ENCODE measurements at regions not wholly inside any gene's neighbourhood (a gene's known extent, or its start where the extent isn't known, plus 50 kb on each side); places are given as distances from the start of the nearest gene placed in this dataset.

DNA sequence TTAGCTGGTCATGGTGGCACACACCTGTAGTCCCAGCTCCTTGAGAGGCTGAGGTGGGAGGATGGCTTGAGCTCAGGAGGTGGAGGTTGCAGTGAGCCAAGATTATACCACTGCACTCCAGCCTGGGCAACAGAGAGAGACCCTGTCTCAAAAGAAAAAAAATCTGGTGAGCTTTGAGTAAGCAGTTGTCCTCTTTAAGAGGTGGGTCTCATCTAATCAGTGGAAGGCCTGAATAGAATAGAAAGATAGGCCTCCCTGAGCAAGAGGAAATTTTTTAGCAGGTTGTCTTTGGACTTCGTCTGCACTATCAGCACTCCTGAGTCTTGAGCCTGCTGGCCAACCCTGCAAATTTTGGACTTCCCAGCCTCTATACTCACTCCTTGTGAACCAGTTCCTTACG lies 266.0 kb upstream of the ZFHX3 start:
- no peak overlapping the region for H3K4me3 ChIP-seq (ENCODE audit: low read length in 3 of 3)

DNA sequence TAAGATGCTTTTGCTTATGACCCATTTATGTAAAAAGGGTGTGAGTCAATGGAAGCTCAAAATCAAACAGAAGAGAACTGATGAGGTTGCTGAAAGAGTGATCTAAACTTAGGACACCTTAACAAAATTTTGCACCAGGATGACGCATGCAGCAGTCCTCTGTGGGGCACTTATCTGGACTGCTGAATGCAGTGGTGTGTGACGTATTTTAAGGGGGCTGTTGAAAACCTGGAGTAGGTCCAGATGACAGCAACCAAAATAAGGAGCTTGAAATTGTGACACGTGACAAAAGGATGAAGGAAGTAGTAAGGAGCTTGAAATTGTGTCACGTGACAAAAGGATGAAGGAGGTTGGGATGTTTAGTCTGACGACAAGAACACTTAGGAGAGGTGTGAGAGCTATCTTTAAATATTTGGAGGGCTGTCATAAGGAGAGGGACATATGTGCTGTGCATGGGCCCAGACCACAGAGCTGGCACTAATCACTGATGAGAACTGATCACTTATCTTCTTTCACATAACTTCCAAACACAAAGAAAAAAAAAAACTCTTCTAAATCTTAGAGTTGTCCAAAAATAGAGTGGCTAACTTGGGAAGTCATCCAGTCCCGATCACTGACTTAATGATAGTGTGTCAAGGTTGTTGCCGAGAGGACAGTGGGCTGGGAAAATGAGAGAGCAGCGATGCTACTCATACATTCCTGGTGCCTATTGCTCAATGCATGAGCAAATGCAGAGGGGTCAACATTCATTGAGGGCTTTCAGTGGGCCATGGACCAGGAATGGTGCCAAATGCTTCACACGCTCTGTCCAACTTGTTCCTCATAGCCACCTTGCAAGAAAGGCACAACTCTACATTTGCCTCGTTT lies 264.2 kb upstream of the ZFHX3 start:
- Histone ChIP-seq H3K4me3 (ENCODE audit: low read length in 3 of 3) (no peak overlapping the region), H3K27ac (ENCODE audit: low read depth, low read length) (no peak overlapping the region), H3K9ac (ENCODE audit: low read depth in 1 of 3, low read length in 3 of 3) (no peak overlapping the region), H3K9me3 (ENCODE audit: control insufficient read depth in 3 of 3, low read length in 3 of 3) (no peaks in the 10 kb centered on the region), H3K4me1 (ENCODE audit: control insufficient read depth in 3 of 3, insufficient read depth in 3 of 3, low read length in 3 of 3) (no peaks in the 10 kb centered on the region), H3K36me3 (ENCODE audit: control insufficient read depth in 3 of 3, insufficient read depth in 3 of 3, low read length in 3 of 3) (no peaks in the 10 kb centered on the region), H3K27me3 (ENCODE audit: control insufficient read depth in 3 of 3, insufficient read depth in 3 of 3, low read length in 3 of 3) (no peaks in the 10 kb centered on the region)

More for the DNA sequence above, 266.0 kb upstream of the ZFHX3 start:
- Histone ChIP-seq H3K27ac (ENCODE audit: low read depth, low read length) (no peak overlapping the region), H3K4me1 (ENCODE audit: control insufficient read depth in 3 of 3, insufficient read depth in 3 of 3, low read length in 3 of 3) (no peaks in the 10 kb centered on the region), H3K36me3 (ENCODE audit: control insufficient read depth in 3 of 3, insufficient read depth in 3 of 3, low read length in 3 of 3) (no peaks in the 10 kb centered on the region), H3K27me3 (ENCODE audit: control insufficient read depth in 3 of 3, insufficient read depth in 3 of 3, low read length in 3 of 3) (no peaks in the 10 kb centered on the region), H3K9me3 (ENCODE audit: control insufficient read depth in 3 of 3, low read length in 3 of 3) (no peaks in the 10 kb centered on the region), H3K9ac (ENCODE audit: low read depth in 1 of 3, low read length in 3 of 3) (no peak overlapping the region)

DNA sequence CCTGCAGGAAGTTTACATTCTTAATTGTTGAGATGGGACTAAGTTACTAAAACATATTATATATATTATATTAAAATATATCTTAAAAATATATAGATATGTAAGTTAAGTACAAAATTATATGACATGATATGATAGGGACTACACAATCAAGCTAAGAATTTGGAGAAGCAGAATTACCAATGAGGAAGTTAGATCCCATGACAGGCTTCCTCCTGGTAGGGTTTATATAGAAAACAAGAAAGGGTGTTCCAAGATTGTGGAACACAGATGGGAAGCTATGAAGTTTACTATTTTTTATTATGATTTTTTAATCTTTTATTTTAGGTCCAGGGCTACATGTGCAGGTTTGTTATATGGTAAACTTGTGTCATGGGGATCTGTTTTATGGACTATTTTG lies 260.8 kb upstream of the ZFHX3 start:
- no peak overlapping the region for H3K9ac ChIP-seq (ENCODE audit: low read depth in 1 of 3, low read length in 3 of 3)
- peaks cover 0 to 9% (median 5%) of the 10 kb centered on the region in 3 donors for H3K27me3 ChIP-seq (ENCODE audit: control insufficient read depth in 3 of 3, insufficient read depth in 3 of 3, low read length in 3 of 3)
- no peak overlapping the region for H3K27ac ChIP-seq (ENCODE audit: low read depth, low read length)
- H3K36me3 ChIP-seq (ENCODE audit: control insufficient read depth in 3 of 3, insufficient read depth in 3 of 3, low read length in 3 of 3) = no peaks in the 10 kb centered on the region
- H3K4me1 ChIP-seq (ENCODE audit: control insufficient read depth in 3 of 3, insufficient read depth in 3 of 3, low read length in 3 of 3) = no peaks in the 10 kb centered on the region
- H3K9me3 ChIP-seq (ENCODE audit: control insufficient read depth in 3 of 3, low read length in 3 of 3) = no peaks in the 10 kb centered on the region
- no peak overlapping the region for H3K4me3 ChIP-seq (ENCODE audit: low read length in 3 of 3)

DNA sequence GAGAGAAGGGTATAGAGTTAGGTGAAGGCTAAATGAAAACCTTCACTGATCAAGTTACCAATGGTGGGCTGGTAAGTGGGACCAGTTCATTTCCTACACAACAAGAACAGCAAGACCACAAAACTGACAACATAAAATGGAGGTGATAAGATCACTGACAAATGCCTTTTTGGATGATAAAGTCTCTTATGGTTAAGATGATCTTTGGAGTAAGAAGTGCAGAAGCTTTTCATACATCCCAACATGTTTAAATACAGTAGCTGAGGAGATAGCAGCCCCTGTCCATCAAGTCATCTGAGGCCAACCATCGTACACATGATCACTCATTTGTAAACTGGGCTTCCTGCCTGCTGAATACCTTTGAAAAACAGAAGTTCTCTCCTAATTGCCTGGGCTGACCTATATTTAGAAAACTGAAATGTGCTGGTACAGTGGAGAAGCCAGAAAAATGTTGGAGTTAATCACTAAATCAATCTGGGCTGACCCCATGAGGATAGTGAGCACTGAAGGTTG lies 259.0 kb upstream of the ZFHX3 start:
- H3K9me3 ChIP-seq (ENCODE audit: control insufficient read depth in 3 of 3, low read length in 3 of 3) = no peaks in the 10 kb centered on the region
- no peaks in the 10 kb centered on the region for H3K4me1 ChIP-seq (ENCODE audit: control insufficient read depth in 3 of 3, insufficient read depth in 3 of 3, low read length in 3 of 3)

DNA sequence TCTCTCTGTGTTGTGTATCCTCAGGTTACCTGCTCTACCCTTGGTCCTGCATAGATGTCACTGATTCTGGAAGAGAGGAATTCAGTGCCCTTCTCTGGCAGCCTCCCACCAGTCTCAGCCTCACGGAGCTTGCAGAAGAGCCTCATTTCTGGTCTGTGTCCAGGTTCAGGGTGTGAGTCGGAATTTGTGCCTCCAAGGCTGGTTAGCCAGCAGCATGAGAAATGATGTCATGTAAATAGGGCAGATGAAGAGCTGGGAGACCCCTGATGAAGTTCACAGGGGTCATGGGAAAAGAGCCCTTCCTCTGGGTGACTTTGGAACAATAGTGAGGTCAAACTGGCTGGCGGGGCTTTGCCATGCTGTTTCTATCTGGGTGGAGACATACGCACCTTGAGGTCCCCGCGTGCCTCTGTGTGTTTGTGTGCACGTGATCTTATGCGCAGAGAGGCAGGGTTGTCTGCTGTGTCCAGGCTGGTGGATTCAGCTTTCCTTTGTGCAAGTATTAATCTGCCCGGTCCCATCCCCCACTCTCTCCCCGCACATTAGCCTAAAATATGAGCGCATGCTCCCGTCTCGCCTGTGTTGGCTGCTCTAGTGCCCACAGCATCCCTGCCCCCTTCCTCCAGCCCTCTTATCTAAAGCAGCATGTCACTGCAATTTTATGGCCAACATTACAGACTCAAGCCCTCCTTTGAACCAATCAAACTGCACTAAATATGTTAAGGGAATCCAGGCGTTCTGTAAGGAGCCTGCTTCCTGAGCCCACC lies 256.3 kb upstream of the ZFHX3 start:
- H3K36me3 ChIP-seq (ENCODE audit: control insufficient read depth in 3 of 3, insufficient read depth in 3 of 3, low read length in 3 of 3) = no peaks in the 10 kb centered on the region
- H3K27me3 ChIP-seq (ENCODE audit: control insufficient read depth in 3 of 3, insufficient read depth in 3 of 3, low read length in 3 of 3) = peaks cover 0 to 9% (median 8%) of the 10 kb centered on the region in 3 donors
- no peaks in the 10 kb centered on the region for H3K4me1 ChIP-seq (ENCODE audit: control insufficient read depth in 3 of 3, insufficient read depth in 3 of 3, low read length in 3 of 3)
- H3K4me3 ChIP-seq (ENCODE audit: low read length in 3 of 3) = no peak overlapping the region
- no peak overlapping the region for H3K9ac ChIP-seq (ENCODE audit: low read depth in 1 of 3, low read length in 3 of 3)
- no peak overlapping the region for H3K27ac ChIP-seq (ENCODE audit: low read depth, low read length)
- H3K9me3 ChIP-seq (ENCODE audit: control insufficient read depth in 3 of 3, low read length in 3 of 3) = no peaks in the 10 kb centered on the region

More for the DNA sequence above, 259.0 kb upstream of the ZFHX3 start:
- Histone ChIP-seq H3K9ac (ENCODE audit: low read depth in 1 of 3, low read length in 3 of 3) (no peak overlapping the region), H3K27me3 (ENCODE audit: control insufficient read depth in 3 of 3, insufficient read depth in 3 of 3, low read length in 3 of 3) (peaks cover 0 to 9% (median 8%) of the 10 kb centered on the region in 3 donors), H3K36me3 (ENCODE audit: control insufficient read depth in 3 of 3, insufficient read depth in 3 of 3, low read length in 3 of 3) (no peaks in the 10 kb centered on the region), H3K27ac (ENCODE audit: low read depth, low read length) (no peak overlapping the region), H3K4me3 (ENCODE audit: low read length in 3 of 3) (no peak overlapping the region)

DNA sequence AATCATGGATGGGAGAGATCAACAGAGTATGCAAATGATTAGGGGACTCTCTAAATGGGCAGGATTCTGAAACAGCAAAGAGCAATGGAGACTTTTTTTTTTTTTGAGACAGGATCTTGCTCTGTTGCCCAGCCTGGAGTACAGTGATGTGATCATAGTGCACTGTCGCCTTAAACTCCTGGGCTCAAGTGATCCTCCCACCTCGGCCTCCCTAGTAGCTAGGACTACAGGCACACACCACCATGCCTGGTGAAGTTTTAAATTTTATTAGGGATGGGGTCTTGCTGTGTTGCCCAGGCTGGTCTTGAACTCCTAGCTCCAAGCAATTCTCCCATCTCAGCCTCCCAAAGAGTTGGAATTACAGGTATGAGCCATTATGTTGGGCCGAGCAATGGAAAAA lies 255.0 kb upstream of the ZFHX3 start:
- peaks cover 0 to 9% (median 8%) of the 10 kb centered on the region in 3 donors for H3K27me3 ChIP-seq (ENCODE audit: control insufficient read depth in 3 of 3, insufficient read depth in 3 of 3, low read length in 3 of 3)
- H3K4me1 ChIP-seq (ENCODE audit: control insufficient read depth in 3 of 3, insufficient read depth in 3 of 3, low read length in 3 of 3) = no peaks in the 10 kb centered on the region
- H3K4me3 ChIP-seq (ENCODE audit: low read length in 3 of 3) = no peak overlapping the region
- no peak overlapping the region for H3K27ac ChIP-seq (ENCODE audit: low read depth, low read length)
- H3K36me3 ChIP-seq (ENCODE audit: control insufficient read depth in 3 of 3, insufficient read depth in 3 of 3, low read length in 3 of 3) = no peaks in the 10 kb centered on the region
- no peaks in the 10 kb centered on the region for H3K9me3 ChIP-seq (ENCODE audit: control insufficient read depth in 3 of 3, low read length in 3 of 3)
- no peak overlapping the region for H3K9ac ChIP-seq (ENCODE audit: low read depth in 1 of 3, low read length in 3 of 3)

DNA sequence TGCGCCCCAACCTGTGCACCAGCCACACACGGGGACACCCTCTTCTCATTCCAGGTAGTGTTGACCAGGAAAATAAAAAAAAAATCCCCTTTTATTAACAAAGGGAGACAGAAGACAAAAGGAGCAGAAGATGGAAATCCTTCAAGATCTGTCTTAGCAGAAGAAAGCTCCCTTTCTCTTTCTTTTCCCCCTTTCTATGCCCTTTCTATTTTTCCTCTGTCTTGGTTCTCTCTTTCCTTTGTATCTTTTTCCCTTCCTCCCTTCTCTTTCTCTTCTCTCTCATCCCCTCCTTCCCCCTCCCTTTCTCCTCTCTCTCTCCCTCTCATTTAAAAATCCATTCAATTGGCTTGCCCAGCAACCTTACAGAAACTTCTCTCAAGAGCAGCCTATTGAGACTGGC lies 254.1 kb upstream of the ZFHX3 start:
- no peaks in the 10 kb centered on the region for H3K4me1 ChIP-seq (ENCODE audit: control insufficient read depth in 3 of 3, insufficient read depth in 3 of 3, low read length in 3 of 3)
- H3K4me3 ChIP-seq (ENCODE audit: low read length in 3 of 3) = no peak overlapping the region
- no peaks in the 10 kb centered on the region for H3K9me3 ChIP-seq (ENCODE audit: control insufficient read depth in 3 of 3, low read length in 3 of 3)
- no peaks in the 10 kb centered on the region for H3K36me3 ChIP-seq (ENCODE audit: control insufficient read depth in 3 of 3, insufficient read depth in 3 of 3, low read length in 3 of 3)
- H3K9ac ChIP-seq (ENCODE audit: low read depth in 1 of 3, low read length in 3 of 3) = no peak overlapping the region
- H3K27me3 ChIP-seq (ENCODE audit: control insufficient read depth in 3 of 3, insufficient read depth in 3 of 3, low read length in 3 of 3) = peaks cover 0 to 9% (median 8%) of the 10 kb centered on the region in 3 donors
- H3K27ac ChIP-seq (ENCODE audit: low read depth, low read length) = no peak overlapping the region

DNA sequence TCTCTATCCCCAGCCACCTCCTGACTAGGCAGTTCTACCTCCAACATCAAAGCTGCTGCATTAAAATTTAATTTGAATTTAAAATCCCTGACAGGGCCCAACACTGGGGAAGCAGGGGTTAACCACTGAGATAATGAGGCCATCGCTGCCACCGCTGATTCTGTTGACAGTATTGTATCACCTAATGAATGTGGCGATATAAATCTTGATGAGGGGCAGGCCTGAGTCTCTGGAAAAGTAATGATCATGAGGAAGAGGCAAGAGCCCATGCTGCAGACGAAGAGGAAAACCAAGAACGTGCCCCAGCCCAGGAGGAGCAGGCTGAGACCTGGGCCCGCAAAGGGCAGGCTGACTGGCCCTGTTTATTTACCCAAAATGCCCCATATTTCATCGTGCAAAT lies 251.4 kb upstream of the ZFHX3 start:
- Histone ChIP-seq H3K27me3 (ENCODE audit: control insufficient read depth in 3 of 3, insufficient read depth in 3 of 3, low read length in 3 of 3) (peaks cover 0 to 6% (median 5%) of the 10 kb centered on the region in 3 donors), H3K9ac (ENCODE audit: low read depth in 1 of 3, low read length in 3 of 3) (no peak overlapping the region), H3K36me3 (ENCODE audit: control insufficient read depth in 3 of 3, insufficient read depth in 3 of 3, low read length in 3 of 3) (no peaks in the 10 kb centered on the region), H3K4me1 (ENCODE audit: control insufficient read depth in 3 of 3, insufficient read depth in 3 of 3, low read length in 3 of 3) (no peaks in the 10 kb centered on the region), H3K4me3 (ENCODE audit: low read length in 3 of 3) (no peak overlapping the region), H3K9me3 (ENCODE audit: control insufficient read depth in 3 of 3, low read length in 3 of 3) (no peaks in the 10 kb centered on the region), H3K27ac (ENCODE audit: low read depth, low read length) (no peak overlapping the region)

DNA sequence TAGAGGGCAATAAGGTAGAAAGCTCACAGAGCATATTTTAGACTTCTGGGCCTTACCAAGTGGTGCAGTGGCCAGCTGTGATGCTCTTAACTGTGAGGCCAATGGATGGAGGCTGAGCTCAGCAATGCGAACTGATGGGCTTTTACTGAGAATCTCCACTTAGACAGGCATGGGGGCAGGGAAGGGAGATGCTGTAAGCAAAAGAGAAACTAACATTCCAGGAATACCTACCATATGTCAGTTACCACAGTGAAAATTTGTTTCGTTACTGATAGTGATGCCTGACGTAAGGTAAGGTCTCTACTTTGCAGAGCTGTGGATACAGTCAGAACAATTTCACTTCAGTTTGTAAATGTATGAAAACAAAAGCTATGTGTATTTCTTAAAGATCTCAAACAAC lies 250.6 kb upstream of the ZFHX3 start:
- H3K9ac ChIP-seq (ENCODE audit: low read depth in 1 of 3, low read length in 3 of 3) = no peak overlapping the region
- H3K36me3 ChIP-seq (ENCODE audit: control insufficient read depth in 3 of 3, insufficient read depth in 3 of 3, low read length in 3 of 3) = no peaks in the 10 kb centered on the region
- no peaks in the 10 kb centered on the region for H3K9me3 ChIP-seq (ENCODE audit: control insufficient read depth in 3 of 3, low read length in 3 of 3)
- no peaks in the 10 kb centered on the region for H3K4me1 ChIP-seq (ENCODE audit: control insufficient read depth in 3 of 3, insufficient read depth in 3 of 3, low read length in 3 of 3)
- no peak overlapping the region for H3K4me3 ChIP-seq (ENCODE audit: low read length in 3 of 3)
- peaks cover 0 to under 1% (median 0%) of the 10 kb centered on the region in 3 donors for H3K27me3 ChIP-seq (ENCODE audit: control insufficient read depth in 3 of 3, insufficient read depth in 3 of 3, low read length in 3 of 3)
- no peak overlapping the region for H3K27ac ChIP-seq (ENCODE audit: low read depth, low read length)

DNA sequence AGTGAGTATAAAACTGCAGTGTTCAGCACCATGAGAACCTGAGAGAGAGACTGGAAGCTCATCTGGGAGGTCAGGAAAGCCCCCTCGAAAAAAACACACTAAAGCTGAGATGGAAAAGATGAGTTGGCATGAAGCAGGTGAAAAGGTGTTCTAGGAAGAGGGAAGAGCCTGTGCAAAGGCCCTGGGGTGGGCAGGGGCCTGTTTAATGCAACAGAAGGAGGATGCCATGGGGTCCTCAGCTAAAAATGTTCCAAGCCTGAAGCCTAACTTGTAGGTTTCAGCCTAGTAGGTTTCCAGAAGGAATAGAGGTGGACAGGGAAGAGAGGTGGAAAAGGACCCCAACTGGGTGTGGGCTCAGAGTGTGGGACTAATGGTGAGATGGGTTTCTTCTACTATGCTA lies 242.3 kb upstream of the ZFHX3 start:
- H3K4me1 ChIP-seq (ENCODE audit: control insufficient read depth in 3 of 3, insufficient read depth in 3 of 3, low read length in 3 of 3) = no peaks in the 10 kb centered on the region
- peaks cover 21 to 26% (median 22%) of the 10 kb centered on the region in 3 donors for H3K27me3 ChIP-seq (ENCODE audit: control insufficient read depth in 3 of 3, insufficient read depth in 3 of 3, low read length in 3 of 3)
- no peaks in the 10 kb centered on the region for H3K36me3 ChIP-seq (ENCODE audit: control insufficient read depth in 3 of 3, insufficient read depth in 3 of 3, low read length in 3 of 3)
- no peak overlapping the region for H3K9ac ChIP-seq (ENCODE audit: low read depth in 1 of 3, low read length in 3 of 3)
- no peak overlapping the region for H3K27ac ChIP-seq (ENCODE audit: low read depth, low read length)
- H3K9me3 ChIP-seq (ENCODE audit: control insufficient read depth in 3 of 3, low read length in 3 of 3) = no peaks in the 10 kb centered on the region
- H3K4me3 ChIP-seq (ENCODE audit: low read length in 3 of 3) = no peak overlapping the region

All from skeletal muscle tissue (tissue), 3 donors.